Keratinocyte (primary cell): ENCODE measurements at regions not wholly inside any gene's neighbourhood (a gene's known extent, or its start where the extent isn't known, plus 50 kb on each side); places are given as distances from the start of the nearest gene placed in this dataset.

ENCODE experiments used
- DNase-seq: peaks from one replicate; pipeline ENCODE4 v3.0.0-alpha.2; 2011; ENCODE audit warnings: low read depth, missing footprints, low spot score
- FAIRE-seq: peaks from 2 replicates; lab custom pipeline; 2011; peaks lifted over from hg19 to GRCh38; lab: Jason Lieb, UNC
- H2AFZ ChIP-seq: 2 replicates; pipeline ENCODE4 v1.6.0; 2012; ENCODE audit warnings: low read length, control low read depth, inconsistent platforms; ENCODE audit not compliant: control insufficient read depth
- H3K27ac ChIP-seq: 2 replicates; pipeline ENCODE4 v1.5.1; 2011; ENCODE audit warnings: low read length; ENCODE audit not compliant: control insufficient read depth, insufficient read depth
- H3K27me3 ChIP-seq: 3 replicates; pipeline ENCODE4 v1.6.0; 2011; ENCODE audit warnings: low read length; ENCODE audit not compliant: control insufficient read depth, insufficient read depth; ENCODE audit errors: extremely low read depth
- H3K36me3 ChIP-seq, 2 experiments: 2 replicates in 1 of 2; 3 replicates in 1 of 2; pipeline ENCODE4 v1.5.1; 2011; ENCODE audit warnings: low read length in 2 of 2, mild to moderate bottlenecking in 1 of 2; ENCODE audit not compliant: control insufficient read depth in 2 of 2, insufficient read depth in 2 of 2; ENCODE audit errors: extremely low read depth in 1 of 2
- H3K4me1 ChIP-seq: 3 replicates; pipeline ENCODE4 v1.5.1; 2011; ENCODE audit warnings: low read length; ENCODE audit not compliant: control insufficient read depth, insufficient read depth; ENCODE audit errors: extremely low read depth
- H3K4me2 ChIP-seq: 3 replicates; pipeline ENCODE4 v1.6.0; 2011; ENCODE audit warnings: low read depth, low read length; ENCODE audit not compliant: control insufficient read depth, insufficient read depth; ENCODE audit errors: extremely low read depth
- H3K4me3 ChIP-seq, 3 experiments: fragments of 200-600 bp in 1 of 3; sonication (generic) in 1 of 3; 2 replicates in 2 of 3; 3 replicates in 1 of 3; pipeline ENCODE4 v1.5.1; 2011 to 2016; ENCODE audit warnings: low read length in 3 of 3, mild to moderate bottlenecking in 3 of 3, control low read depth in 2 of 3, inconsistent platforms in 1 of 3, low read depth in 1 of 3, mixed read lengths in 1 of 3, mixed run types in 1 of 3, moderate library complexity in 1 of 3; ENCODE audit not compliant: control insufficient read depth in 2 of 3, insufficient read depth in 2 of 3; ENCODE audit errors: extremely low read depth in 1 of 3
- H3K79me2 ChIP-seq: 2 replicates; pipeline ENCODE4 v1.6.0; 2012; ENCODE audit warnings: low read length; ENCODE audit not compliant: control insufficient read depth, insufficient read depth
- H3K9ac ChIP-seq: 3 replicates; pipeline ENCODE4 v1.6.0; 2011; ENCODE audit warnings: low read length; ENCODE audit not compliant: control insufficient read depth, insufficient read depth; ENCODE audit errors: extremely low read depth
- H3K9me1 ChIP-seq: 3 replicates; pipeline ENCODE4 v1.6.0; 2011; ENCODE audit warnings: low read length; ENCODE audit not compliant: control insufficient read depth, insufficient read depth; ENCODE audit errors: extremely low read depth
- H3K9me3 ChIP-seq: 2 replicates; pipeline ENCODE4 v1.5.1; 2012; ENCODE audit warnings: low read depth, low read length; ENCODE audit not compliant: control insufficient read depth
- H4K20me1 ChIP-seq: 3 replicates; pipeline ENCODE4 v1.6.0; 2011; ENCODE audit warnings: low read length; ENCODE audit not compliant: control insufficient read depth, insufficient read depth; ENCODE audit errors: extremely low read depth
- CTCF ChIP-seq, 3 experiments: IDR thresholded peaks in 1 of 3; conservative IDR thresholded peaks in 1 of 3; optimal IDR thresholded peaks in 1 of 3; 2 replicates in 2 of 3; 3 replicates in 1 of 3; pipeline versions ENCODE3 to v1.5.1; 2011; ENCODE audit warnings: low read length in 3 of 3, mild to moderate bottlenecking in 3 of 3, moderate library complexity in 2 of 3, control low read depth in 1 of 3, inconsistent platforms in 1 of 3; ENCODE audit not compliant: insufficient read depth in 2 of 3; ENCODE audit errors: extremely low read depth in 1 of 3
- EZH2 ChIP-seq: IDR thresholded peaks from one replicate; pipeline ENCODE4 v1.6.1; 2012; ENCODE audit warnings: inconsistent platforms, mild to moderate bottlenecking, low read length, moderate library complexity
- dilution Hi-C: fragments of 300-500 bp; cut with MboI; formaldehyde crosslinking; loops from one replicate; pipeline ENCODE4 v1.7.0; 2020; ENCODE audit warnings: low sequenced_read_pairs; ENCODE audit not compliant: extremely low pct_ligation_motif_present

GRCh38 chr7:91554883-91555282 is 290.6 kb downstream of the FZD1 start:
- dilution Hi-C loops: no loop called here
- Histone ChIP-seq H4K20me1 (no peaks in the 10 kb centered on the region), H3K4me3 (no peak overlapping the region), H3K9me1 (no peaks in the 10 kb centered on the region), H2AFZ (no peak overlapping the region), H3K9me3 (no peaks in the 10 kb centered on the region), H3K9ac (no peak overlapping the region), H3K36me3 (no peaks in the 10 kb centered on the region), H3K4me2 (no peak overlapping the region), H3K79me2 (no peaks in the 10 kb centered on the region), H3K27me3 (no peaks in the 10 kb centered on the region), H3K27ac (no peak overlapping the region), H3K4me1 (peaks cover 30% of the 10 kb centered on the region)
- FAIRE-seq (no peak), DNase-seq (no peak)
- TF ChIP-seq CTCF (optimal IDR thresholded peaks at IDR 0.05 in 1 of 3, IDR thresholded peaks at IDR 0.05 in 1 of 3, conservative IDR thresholded peaks at IDR 0.05 in 1 of 3; ENCODE audit: extremely low read depth in 1 of 3, insufficient read depth in 2 of 3, low read length in 3 of 3) (no peak), EZH2 (no peak)

GRCh38 chr7:91556239-91556638 is 292.0 kb downstream of the FZD1 start:
- Histone ChIP-seq H3K79me2 (no peaks in the 10 kb centered on the region), H3K27ac (no peak overlapping the region), H3K27me3 (no peaks in the 10 kb centered on the region), H3K9me3 (no peaks in the 10 kb centered on the region), H3K9me1 (no peaks in the 10 kb centered on the region), H3K4me1 (peaks cover 30% of the 10 kb centered on the region), H2AFZ (no peak overlapping the region), H3K9ac (no peak overlapping the region), H4K20me1 (no peaks in the 10 kb centered on the region), H3K4me2 (no peak overlapping the region), H3K4me3 (no peak overlapping the region), H3K36me3 (no peaks in the 10 kb centered on the region)
- FAIRE-seq (no peak), DNase-seq (no peak)
- dilution Hi-C loops: no loop called here
- no peak for TF ChIP-seq EZH2
- no peak for TF ChIP-seq CTCF (optimal IDR thresholded peaks at IDR 0.05 in 1 of 3, IDR thresholded peaks at IDR 0.05 in 1 of 3, conservative IDR thresholded peaks at IDR 0.05 in 1 of 3; ENCODE audit: extremely low read depth in 1 of 3, insufficient read depth in 2 of 3, low read length in 3 of 3)
